HG03280 (cell line): ENCODE measurements at regions not wholly inside any gene's neighbourhood (a gene's known extent, or its start where the extent isn't known, plus 50 kb on each side); places are given as distances from the start of the nearest gene placed in this dataset.
"Not testable (repeated sequence)": the region's sequence is repeated elsewhere in the genome, so short reads cannot be mapped to it uniquely, and the experiment has no call there.

Experiments
- ATAC-seq: cut with Tn5 transposase; IDR thresholded peaks from one replicate; pipeline ENCODE4 v1.9.1; 2021; ENCODE audit warnings: mild to moderate bottlenecking, moderate library complexity; ENCODE audit not compliant: unreplicated experiment

DNA sequence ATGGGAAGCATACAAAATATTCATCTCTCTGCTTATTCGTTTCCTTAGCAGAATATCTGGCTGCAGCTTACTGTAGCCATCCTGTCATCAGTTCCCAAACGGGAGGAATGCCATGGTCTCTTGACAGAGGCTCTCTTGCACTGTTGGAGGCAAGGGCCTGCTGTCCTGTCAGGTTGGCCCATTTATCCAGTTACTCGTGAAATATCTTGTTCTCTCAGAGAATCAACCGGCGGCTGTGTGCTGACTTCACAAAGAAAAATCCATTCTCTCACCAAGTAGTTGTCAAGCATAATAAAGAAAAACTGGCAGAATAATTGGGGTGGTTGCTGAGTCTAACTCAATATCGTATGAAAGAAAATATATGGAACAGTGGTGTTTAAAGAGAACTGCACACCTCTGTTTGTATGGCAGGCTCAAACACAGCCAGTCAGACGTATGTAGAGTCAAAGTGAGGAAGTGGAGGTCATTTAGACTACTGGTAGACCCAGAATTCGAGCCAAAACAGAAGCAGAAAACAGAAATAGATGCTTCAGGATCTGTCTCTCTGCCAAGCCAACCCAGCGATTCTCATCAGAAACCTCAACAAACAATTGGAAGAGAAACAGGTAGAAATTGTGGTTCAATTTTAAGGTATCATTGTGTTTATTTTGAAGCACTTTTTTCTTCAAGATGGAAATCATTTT lies 349.2 kb upstream of the PRKCQ start:
- ATAC-seq, result no peak

DNA sequence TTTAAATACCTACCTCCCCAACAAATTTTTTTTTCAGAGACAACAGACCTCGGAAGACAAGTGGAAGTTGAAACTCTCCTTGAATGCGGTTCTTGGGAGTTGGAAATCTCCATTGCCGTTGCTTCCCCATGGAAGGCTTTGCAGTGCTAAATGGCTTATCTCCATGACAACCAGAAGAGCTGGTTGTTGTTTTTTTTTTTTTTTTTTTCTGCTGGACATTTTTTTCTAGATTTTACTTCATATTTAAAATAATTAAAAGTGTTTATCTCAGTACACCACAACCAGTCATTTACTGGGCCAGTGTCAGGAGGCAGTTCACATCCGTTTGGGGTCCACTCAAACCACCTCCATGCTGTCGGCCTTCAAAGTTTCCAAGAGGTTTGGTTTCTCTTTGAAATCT lies 348.5 kb upstream of the PRKCQ start:
- no peak for ATAC-seq

DNA sequence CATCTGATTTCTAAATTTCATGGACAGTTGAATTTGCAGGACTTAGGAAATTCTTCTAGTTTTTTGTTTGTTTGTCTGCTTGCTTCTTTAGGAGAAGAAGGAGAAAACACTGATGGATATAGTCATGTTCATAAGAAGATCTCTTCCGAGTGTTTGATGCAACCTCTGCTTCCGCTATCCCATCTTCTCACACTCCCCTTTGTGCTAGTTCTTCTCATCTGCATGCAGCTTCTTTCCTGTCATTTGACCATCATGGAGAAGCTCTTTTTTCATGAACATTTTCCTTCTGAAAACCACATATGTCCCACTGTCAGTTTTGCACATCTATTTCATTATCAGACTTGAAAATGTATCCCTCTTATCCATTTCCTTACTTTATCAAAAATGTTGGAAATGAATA lies 346.9 kb upstream of the PRKCQ start:
- ATAC-seq, result no peak

DNA sequence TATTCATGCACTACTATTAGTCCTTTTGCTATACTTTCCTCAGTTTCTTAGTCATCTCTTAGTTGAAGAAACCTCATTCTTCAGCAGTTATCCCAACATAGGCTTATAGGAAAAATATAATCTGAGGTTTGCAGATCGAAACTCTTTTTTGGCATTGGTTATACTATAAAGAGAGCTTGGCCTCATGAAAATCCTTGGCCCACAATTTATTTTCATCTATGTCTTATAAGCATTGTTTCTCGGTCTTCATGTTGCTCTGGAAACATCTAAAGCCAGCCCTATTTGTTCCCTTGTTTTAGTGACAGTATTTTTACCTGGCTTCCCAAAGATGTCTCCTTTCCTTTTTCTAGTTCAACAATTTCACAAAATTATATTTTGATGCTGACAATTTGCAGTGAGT lies 345.1 kb upstream of the PRKCQ start:
- no peak for ATAC-seq

DNA sequence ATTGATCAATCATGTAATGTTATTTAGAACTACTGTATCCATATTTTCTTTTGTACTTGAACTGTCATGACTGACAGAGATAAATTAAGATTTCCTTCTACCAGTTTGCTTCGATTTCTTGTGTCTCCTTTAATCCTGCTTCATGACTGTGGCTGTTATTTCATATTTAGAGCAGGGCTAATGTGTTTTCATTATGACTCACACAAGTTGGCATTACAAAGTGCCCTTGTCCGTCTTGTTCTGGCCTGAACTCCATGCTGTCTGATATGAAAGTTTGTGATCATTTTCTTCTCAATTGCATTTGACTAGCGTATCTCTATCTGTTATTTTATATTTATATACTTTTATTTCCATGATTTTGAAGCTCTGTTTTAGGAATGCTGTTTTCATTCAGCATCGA lies 344.1 kb upstream of the PRKCQ start:
- no peak for ATAC-seq

DNA sequence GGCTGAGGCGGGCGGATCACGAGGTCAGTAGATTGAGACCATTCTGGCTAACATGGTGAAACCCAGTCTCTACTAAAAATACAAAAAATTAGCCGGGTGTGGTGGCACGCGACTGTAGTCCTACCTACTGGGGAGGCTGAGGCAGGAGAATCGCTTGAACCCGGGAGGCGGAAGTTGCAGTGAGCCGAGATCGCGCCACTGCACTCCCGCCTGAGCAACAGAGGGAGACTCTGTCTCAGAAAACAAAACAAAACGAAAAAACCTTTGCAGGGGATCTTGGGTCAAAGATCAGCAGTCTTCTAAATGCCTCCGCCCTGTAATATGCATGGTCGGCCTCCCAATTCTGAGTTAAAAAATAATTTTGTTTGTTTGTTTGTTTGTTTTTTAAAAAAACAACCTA lies 340.9 kb upstream of the PRKCQ start:
- ATAC-seq, result not testable (repeated sequence)

DNA sequence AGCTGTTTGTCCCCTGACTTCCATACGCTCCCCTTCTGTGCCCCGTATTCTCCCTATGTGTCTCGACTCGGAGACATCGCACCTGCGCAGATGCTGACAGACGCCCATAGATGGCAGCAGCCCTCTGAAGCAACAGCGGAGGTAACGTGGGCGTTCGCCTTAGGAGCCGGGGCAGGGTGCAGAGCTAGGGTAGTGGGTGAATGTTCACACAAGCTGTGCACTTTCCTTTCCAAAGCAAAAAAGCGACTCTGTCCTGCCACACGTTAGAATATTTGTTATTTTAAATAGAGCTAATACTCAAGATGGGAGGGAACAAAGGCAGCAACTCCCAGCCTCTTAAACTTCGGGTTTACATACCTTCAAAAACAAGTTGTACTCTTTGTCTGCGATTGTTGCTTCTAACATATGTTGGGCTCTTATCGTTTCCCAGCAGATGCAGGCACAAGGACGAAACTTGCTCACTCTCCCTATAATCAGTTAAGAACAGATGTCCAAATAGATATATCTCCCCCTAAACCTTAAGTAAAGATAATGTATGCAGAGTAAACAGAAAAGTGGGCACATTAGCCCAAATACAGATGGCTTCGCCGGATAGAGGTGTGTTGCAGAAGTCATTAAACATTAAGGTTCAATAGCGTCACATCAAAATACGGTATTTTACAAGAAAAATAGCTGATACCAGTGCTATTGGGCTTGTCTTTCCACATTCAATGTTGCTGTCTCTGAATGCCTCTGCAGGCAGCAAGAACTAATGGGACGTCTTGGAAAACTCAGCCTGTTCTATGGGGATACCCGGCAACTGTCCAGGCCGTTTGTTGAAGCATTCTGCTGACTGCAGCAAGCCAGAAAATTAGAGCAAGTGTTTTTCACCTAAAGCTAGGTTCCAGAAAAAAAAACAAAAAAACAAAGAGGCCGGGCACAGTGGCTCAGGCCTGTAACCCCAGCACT lies 340.3 kb upstream of the PRKCQ start:
- peak; percentile 97 for ATAC-seq

DNA sequence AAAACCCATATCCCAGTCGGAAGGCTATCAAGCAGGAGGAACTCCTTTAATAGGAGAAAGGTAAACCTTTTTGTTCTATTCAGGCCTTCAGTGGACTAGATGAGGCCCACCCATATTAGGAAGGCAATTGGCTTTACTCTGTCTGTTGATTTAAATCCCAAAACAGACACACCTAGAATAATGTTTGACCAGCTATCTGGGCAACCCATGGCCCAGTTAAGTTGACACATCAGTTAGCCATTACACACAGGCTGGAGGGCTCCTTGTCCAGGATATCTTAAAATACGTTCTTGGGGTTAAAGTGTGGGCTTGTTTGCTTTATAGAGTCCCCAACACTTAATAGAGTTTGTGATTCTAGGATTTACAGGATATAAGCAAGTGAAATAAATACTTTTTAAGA lies 339.0 kb upstream of the PRKCQ start:
- ATAC-seq, result no peak

DNA sequence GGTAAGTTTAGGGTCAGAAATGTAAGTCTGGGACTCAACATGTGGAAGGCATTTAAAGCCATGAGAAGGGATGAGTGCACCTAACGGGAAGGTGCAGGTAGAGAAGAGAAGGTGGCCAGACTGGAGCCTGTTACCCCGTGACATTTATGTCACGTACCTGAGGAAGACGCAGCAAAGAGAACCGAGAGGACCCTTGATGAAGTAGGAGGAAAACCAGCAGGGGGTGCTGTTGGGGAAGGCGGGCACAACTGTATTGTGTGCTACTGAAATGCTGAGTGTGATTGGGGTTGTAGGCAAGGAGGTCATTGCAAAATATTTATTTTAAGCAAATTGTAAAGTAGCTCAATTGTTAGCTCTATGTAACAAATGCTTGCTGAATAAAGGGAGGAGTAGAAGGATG lies 338.2 kb upstream of the PRKCQ start:
- no peak for ATAC-seq

DNA sequence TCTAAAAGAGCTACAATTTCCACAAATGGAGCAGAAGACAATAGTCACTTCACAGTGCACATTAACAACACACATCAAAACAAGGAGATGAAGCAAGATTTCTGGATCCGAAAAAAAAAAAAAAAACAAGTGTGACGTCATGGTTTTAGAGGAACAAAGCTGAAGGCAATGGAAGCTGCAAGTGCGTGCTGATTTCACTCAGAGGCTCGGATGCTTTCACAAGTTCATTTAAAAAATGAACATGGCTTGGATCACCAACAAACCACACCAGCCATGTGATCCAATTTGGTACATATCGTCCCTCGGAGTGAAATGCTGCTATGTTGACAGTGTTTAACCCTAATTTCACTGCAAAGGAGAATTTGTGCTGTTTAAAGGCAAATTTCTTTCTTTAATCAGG lies 337.0 kb upstream of the PRKCQ start:
- no peak for ATAC-seq

DNA sequence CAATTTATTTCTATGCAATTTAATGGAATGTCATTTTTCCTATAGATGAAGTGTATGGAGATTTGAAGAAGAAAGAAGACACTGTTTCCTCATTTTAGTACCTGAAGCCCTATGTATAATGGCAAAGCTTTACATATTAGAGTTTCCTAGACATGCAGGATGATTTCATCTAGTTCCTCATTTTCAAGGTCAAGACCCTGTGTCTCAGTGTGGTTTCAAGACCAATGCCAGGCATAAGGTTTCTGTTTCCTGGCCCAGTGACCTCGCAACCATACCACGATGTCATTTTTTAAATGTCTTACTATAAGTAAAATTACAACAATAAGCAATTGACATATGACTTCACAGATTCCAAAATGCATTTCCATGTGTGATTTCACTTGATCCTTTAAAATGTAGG lies 336.5 kb upstream of the PRKCQ start:
- no peak for ATAC-seq

DNA sequence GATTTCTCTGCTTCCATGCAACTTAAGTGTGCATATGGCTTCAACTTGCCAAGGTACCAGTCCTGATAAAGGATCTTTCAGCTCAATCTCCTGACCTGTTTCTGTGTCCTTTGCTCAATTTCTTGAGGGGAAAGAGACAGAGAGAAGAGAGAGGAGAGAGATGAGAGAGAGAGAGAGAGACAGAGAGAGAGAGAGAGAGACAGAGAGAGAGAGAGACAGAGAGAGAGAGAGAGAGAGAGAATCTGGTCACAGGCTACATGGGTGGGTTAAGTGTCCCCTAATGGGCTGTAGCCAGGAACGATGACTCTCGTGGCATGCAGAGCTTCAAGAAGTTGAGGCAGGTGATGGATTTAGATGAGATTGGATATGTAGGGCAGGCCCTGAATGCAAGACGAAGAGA lies 335.2 kb upstream of the PRKCQ start:
- no peak for ATAC-seq

DNA sequence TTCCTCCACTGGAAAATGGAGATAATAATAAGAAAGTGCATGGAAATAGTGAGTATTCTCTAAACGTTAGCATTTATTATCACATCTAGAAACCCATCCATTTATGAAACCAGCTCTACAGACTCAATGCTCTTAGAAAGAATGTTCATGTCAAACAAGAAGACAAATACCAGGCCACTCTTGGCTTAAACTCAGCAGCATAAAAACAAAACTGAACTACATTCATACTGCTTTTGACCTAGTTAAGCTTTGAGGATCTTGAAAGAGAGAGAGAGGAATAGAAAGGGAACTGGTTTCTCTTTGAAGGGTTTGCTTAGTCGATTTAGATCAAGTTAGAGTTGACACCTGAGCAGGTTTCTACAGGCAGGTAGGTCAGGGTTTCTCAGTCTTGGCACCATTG lies 332.9 kb upstream of the PRKCQ start:
- ATAC-seq, result peak; percentile 51

DNA sequence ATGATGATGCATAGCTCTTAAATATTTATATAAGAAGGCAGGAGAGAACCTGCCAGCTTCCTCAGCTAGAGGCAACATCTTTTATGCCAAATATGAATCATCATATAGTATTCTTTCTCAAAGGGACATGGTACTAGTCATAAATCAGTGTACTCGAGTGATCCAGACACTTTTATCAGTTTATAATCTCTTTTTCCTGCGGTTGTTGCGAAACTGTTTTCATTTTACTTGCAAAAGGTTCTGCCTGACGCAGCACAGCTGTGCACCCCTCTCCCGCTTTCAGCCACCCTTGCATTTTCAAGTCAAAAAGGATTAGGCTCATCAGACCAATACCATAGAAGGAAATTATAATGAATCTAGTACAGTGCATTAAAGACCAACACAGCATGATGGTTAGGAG lies 332.3 kb upstream of the PRKCQ start:
- peak; percentile 43 for ATAC-seq

DNA sequence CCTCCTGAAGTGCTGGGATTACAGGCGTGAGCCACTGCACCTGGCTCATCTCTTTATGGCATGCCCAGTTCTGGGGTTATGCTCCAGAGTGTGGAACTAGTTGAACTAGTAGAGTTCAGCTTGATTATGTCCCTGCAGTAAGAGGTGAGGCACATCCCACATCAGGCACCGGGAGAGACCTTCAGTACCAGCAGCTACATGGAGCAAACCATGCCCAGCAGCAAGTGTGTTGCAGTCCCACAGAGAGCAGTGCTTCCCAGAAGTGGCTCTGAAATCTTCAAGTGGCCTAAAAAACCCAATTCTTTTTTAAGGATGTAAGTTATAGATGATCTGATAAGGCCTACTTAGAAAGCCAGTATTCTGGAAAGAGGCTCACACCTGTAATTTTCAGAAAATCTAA lies 331.9 kb upstream of the PRKCQ start:
- no peak for ATAC-seq

DNA sequence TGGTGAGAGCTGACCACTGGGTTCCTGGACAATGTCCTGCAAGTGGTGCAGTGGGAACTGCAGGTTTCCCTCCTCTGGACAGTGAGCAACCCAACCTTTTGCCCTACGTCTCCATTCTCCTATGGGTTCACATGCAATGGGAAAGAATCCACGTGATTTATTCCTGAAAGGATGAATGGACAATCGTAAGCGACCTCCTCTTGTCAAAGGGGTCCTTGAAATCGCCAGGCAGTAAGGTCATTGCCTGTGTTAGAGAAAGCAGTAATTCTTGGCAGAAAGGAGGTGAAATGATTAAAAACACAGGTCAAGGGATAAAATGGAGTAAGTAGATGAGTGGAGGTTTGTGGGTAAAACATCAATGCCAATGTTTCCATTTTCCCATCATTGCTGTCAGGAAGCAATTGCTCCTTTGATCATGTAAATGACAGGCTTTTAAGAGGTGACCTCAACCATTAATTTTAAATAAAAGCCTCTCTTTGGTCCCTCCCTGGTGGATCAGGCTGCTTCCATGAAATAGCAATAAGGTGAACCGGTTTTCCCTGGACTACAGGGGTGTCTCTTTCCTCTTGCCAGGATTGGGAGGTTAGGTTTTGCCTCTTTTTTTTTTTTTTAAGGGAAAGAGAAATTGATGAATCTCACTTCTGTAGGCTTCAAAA lies 330.0 kb upstream of the PRKCQ start:
- no peak for ATAC-seq

DNA sequence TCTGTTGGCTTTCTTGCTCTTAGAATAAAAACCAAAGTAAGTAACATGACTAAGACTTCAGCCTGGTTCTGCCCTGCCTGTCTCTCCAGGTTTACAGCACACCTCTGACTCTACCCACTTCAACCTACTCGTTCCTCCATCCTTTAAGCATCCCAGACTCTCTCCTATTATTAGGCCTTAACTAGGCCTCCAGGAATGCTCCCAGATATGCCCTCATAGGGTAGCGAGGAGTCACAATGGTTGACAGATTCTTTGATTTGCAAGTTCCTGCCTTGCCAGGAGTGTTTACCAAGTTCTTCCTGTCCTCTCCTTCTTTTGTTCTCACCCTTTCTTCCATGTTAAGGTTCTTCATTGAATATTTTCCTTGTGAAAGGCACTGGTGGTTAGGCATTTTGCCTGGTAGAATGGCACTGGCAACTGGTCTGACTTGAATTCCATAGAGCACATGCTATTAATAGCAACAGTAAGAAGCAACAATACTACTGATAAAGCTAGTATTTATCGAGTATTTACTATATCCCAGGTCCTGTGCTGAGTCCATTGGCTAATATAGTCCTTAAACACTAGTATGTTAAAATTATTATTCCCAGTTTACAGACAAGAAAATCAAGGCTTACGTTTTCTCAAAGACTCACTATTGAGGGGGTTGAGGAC lies 327.9 kb upstream of the PRKCQ start:
- no peak for ATAC-seq

DNA sequence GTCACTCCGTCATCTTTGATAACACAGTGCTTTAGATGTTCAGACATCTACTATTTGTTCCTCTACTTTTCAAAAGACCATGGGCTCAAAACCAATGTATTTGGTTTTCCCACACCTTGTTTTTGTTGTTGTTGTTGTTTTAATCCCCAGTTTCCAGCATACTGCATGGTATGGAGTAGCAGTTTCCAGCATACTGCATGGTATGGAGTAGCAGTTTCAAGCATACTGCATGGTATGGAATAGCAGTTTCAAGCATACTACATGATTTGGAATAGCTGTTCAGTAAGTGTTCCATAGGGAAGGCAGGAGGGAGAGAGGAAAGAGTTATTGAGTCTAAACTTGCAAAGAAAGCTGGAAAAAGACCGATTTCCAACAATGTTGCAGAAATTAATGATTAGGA lies 314.3 kb upstream of the PRKCQ start:
- ATAC-seq, result no peak

DNA sequence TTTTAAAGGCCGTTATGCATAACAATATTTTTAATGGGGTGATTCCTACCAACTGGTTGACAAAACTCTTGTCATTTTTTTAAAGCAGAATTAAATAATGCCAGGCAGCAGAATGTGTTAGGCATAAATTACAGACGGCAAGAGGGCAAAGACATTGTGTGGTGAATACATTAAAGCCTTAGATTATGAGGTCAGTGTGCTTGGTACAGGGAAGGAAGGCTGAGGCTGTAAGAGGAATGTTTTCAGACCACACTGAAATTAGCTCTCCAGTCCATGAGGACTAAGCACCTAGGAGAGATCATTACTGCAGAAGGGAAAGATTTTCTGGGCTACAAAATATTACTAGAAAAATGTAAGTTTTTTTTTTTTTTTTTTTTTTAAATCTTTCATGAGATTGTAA lies 312.8 kb upstream of the PRKCQ start:
- no peak for ATAC-seq

DNA sequence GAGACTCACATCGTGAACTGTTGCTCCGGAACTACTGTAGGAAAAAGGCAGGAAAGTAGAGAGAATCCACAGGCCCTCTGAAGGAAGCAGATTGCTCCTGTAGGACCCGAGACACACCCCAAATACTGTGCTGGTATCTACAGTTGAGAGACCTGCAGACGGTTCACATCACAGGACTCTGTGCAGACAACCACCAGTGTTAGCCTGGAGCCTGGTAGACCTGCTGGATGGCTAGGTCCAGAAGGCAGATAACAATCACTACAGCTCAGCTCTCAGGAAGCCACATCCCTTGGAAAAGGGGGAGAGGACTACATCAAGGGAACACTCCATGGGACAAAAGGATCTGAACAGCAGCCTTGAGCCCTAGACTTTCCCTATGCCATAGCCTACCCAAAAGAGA lies 311.8 kb upstream of the PRKCQ start:
- no peak for ATAC-seq

DNA sequence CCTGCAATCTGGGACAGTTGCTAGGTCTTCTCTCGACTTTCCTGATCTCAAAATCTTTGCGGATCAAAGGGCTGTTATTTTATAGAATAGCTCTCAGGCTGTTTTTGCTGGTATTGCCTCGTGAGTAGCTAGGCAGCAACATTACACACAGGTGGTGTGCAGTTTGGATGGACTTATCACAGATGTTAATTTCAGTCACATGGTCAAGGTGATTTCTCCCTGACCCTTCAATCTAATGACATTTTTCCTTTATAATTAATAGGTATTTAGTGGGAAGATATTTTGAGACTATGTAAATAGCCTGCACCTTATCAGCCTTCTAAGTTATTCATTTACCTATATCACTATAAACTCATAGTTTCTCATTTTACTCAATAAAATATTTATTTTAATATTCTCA lies 309.6 kb upstream of the PRKCQ start:
- ATAC-seq, result no peak
